SK-N-MC (cell line): ENCODE measurements at regions not wholly inside any gene's neighbourhood (a gene's known extent, or its start where the extent isn't known, plus 50 kb on each side); places are given as distances from the start of the nearest gene placed in this dataset.

Experiments
- DNase-seq: peaks from one replicate; pipeline ENCODE4 v3.0.0-alpha.2; 2011; ENCODE audit warnings: low read depth, low spot score
- H3K27ac ChIP-seq: fragments of 200-600 bp; sonication (generic); 2 replicates; pipeline ENCODE4 v1.5.1; 2016; ENCODE audit warnings: mixed run types
- H3K36me3 ChIP-seq: fragments of 200-600 bp; sonication (generic); 2 replicates; pipeline ENCODE4 v1.6.1; 2017; ENCODE audit warnings: antibody characterized with exemption, low read length, mixed read lengths; ENCODE audit not compliant: insufficient read depth
- H3K4me3 ChIP-seq: fragments of 200-600 bp; sonication (generic); 2 replicates; pipeline ENCODE4 v1.5.1; 2016
- H3K9ac ChIP-seq: fragments of 200-600 bp; sonication (generic); 2 replicates; pipeline ENCODE4 v1.8.0; 2017; ENCODE audit warnings: mixed run types, mixed read lengths; ENCODE audit not compliant: insufficient read length
- H3K9me3 ChIP-seq: fragments of 200-600 bp; sonication (generic); 2 replicates; pipeline ENCODE4 v1.6.1; 2017; ENCODE audit warnings: low read depth, mild to moderate bottlenecking, antibody characterized with exemption, low read length, moderate library complexity, mixed read lengths
- EZH2 ChIP-seq: fragments of 200-600 bp; sonication (generic); IDR thresholded peaks from one replicate; pipeline ENCODE4 v1.6.1; 2017; ENCODE audit warnings: antibody characterized with exemption
- FOXP2 ChIP-seq: optimal IDR thresholded peaks from 2 replicates; pipeline ENCODE3; 2011; ENCODE audit warnings: mild to moderate bottlenecking, moderate library complexity; ENCODE audit not compliant: insufficient read depth; ENCODE audit errors: extremely low read length, control extremely low read depth
- POLR2AphosphoS5 ChIP-seq: IDR thresholded peaks from 2 replicates; pipeline ENCODE4 v1.6.1; 2012; ENCODE audit warnings: mild to moderate bottlenecking, low read depth, low read length, borderline replicate concordance

GRCh38 chr14:86094512-86094911, 564.6 kb downstream of the FLRT2 start:
- no peaks in the 10 kb centered on the region for H3K36me3 ChIP-seq
- TF ChIP-seq EZH2: no peak
- TF ChIP-seq FOXP2: no peak
- TF ChIP-seq POLR2AphosphoS5: no peak
- H3K9me3 ChIP-seq: no peaks in the 10 kb centered on the region
- H3K27ac ChIP-seq: no peak overlapping the region
- no peak for DNase-seq
- H3K9ac ChIP-seq: no peak overlapping the region
- no peak overlapping the region for H3K4me3 ChIP-seq

- H3K9ac ChIP-seq: no peak overlapping the region
- no peak for TF ChIP-seq FOXP2
- TF ChIP-seq POLR2AphosphoS5: no peak
- no peak for TF ChIP-seq EZH2
- no peak overlapping the region for H3K4me3 ChIP-seq
- no peaks in the 10 kb centered on the region for H3K9me3 ChIP-seq
- DNase-seq: no peak
- H3K36me3 ChIP-seq: no peaks in the 10 kb centered on the region
- H3K27ac ChIP-seq: no peak overlapping the region
Observed at GRCh38 chr14:86091811-86092210, 561.9 kb downstream of the FLRT2 start.

GRCh38 chr14:86088156-86088555, 558.2 kb downstream of the FLRT2 start:
- Histone ChIP-seq H3K36me3 (no peaks in the 10 kb centered on the region), H3K27ac (no peak overlapping the region), H3K9me3 (no peaks in the 10 kb centered on the region), H3K4me3 (no peak overlapping the region), H3K9ac (no peak overlapping the region)
- TF ChIP-seq FOXP2 (no peak), EZH2 (no peak), POLR2AphosphoS5 (no peak)
- DNase-seq: no peak

GRCh38 chr14:86087377-86087776, 557.4 kb downstream of the FLRT2 start:
- H3K36me3 ChIP-seq: no peaks in the 10 kb centered on the region
- H3K9ac ChIP-seq: peak overlapping the region; percentile 45
- no peaks in the 10 kb centered on the region for H3K9me3 ChIP-seq
- DNase-seq: no peak
- TF ChIP-seq EZH2 (no peak), POLR2AphosphoS5 (no peak)
- H3K27ac ChIP-seq: no peak overlapping the region
- H3K4me3 ChIP-seq: 0 out of 2 replicates have a peak overlapping the region, but pooled peaks have one; percentile 28

- Histone ChIP-seq H3K4me3 (no peak overlapping the region), H3K36me3 (no peaks in the 10 kb centered on the region), H3K27ac (no peak overlapping the region), H3K9me3 (no peaks in the 10 kb centered on the region), H3K9ac (no peak overlapping the region)
- no peak for DNase-seq
- no peak for TF ChIP-seq EZH2
- no peak for TF ChIP-seq FOXP2
- TF ChIP-seq POLR2AphosphoS5: no peak
Observed at GRCh38 chr14:86086962-86087361, 557.0 kb downstream of the FLRT2 start.

- H3K36me3 ChIP-seq: no peaks in the 10 kb centered on the region
- H3K27ac ChIP-seq: no peak overlapping the region
- DNase-seq: no peak
- TF ChIP-seq EZH2 (no peak), FOXP2 (no peak), POLR2AphosphoS5 (no peak)
- no peak overlapping the region for H3K9ac ChIP-seq
- no peak overlapping the region for H3K4me3 ChIP-seq
- no peaks in the 10 kb centered on the region for H3K9me3 ChIP-seq
Observed at GRCh38 chr14:86084097-86084496, 554.2 kb downstream of the FLRT2 start.

- no peak overlapping the region for H3K27ac ChIP-seq
- TF ChIP-seq FOXP2 (no peak), EZH2 (no peak), POLR2AphosphoS5 (no peak)
- DNase-seq: no peak
- no peaks in the 10 kb centered on the region for H3K36me3 ChIP-seq
- no peak overlapping the region for H3K9ac ChIP-seq
- H3K4me3 ChIP-seq: no peak overlapping the region
- H3K9me3 ChIP-seq: no peaks in the 10 kb centered on the region
Observed at GRCh38 chr14:86083616-86084015, 553.7 kb downstream of the FLRT2 start.

- DNase-seq: no peak
- no peak overlapping the region for H3K9ac ChIP-seq
- peak overlapping the region; percentile 39 for H3K4me3 ChIP-seq
- no peaks in the 10 kb centered on the region for H3K36me3 ChIP-seq
- H3K27ac ChIP-seq: peak overlapping the region; percentile 84
- H3K9me3 ChIP-seq: no peaks in the 10 kb centered on the region
- TF ChIP-seq EZH2 (no peak), FOXP2 (no peak), POLR2AphosphoS5 (no peak; the same call in 1 of the 2 replicates)
Observed at GRCh38 chr14:86072116-86072894, 542.4 kb downstream of the FLRT2 start.

GRCh38 chr14:86066651-86067050, 536.7 kb downstream of the FLRT2 start:
- Histone ChIP-seq H3K4me3 (no peak overlapping the region), H3K36me3 (no peaks in the 10 kb centered on the region), H3K9ac (no peak overlapping the region), H3K27ac (no peak overlapping the region), H3K9me3 (no peaks in the 10 kb centered on the region)
- DNase-seq: no peak
- TF ChIP-seq POLR2AphosphoS5: no peak
- no peak for TF ChIP-seq EZH2
- no peak for TF ChIP-seq FOXP2
